Epidermal melanocyte (primary cell): ENCODE measurements at regions not wholly inside any gene's neighbourhood (a gene's known extent, or its start where the extent isn't known, plus 50 kb on each side); places are given as distances from the start of the nearest gene placed in this dataset.

Experiments used
- DNase-seq: peaks from one replicate; pipeline ENCODE4 v3.0.0; 2011; ENCODE audit warnings: low spot score; ENCODE audit not compliant: insufficient read length

GRCh38 chr5:141800617-141801016 is 77.6 kb downstream of the PCDH1 start:
- no peak for DNase-seq

GRCh38 chr5:141799507-141800167 is 78.6 kb downstream of the PCDH1 start:
- no peak for DNase-seq

GRCh38 chr5:141797425-141797824 is 80.8 kb downstream of the PCDH1 start:
- DNase-seq: no peak

- DNase-seq: no peak
Measured at GRCh38 chr5:141795421-141795820, 82.8 kb downstream of the PCDH1 start.

GRCh38 chr5:141793881-141794280 is 84.3 kb downstream of the PCDH1 start:
- DNase-seq: no peak

GRCh38 chr5:141793403-141793802 is 84.8 kb downstream of the PCDH1 start:
- no peak for DNase-seq

GRCh38 chr5:141790630-141791029 is 87.6 kb downstream of the PCDH1 start:
- no peak for DNase-seq

GRCh38 chr5:141789330-141789729 is 88.9 kb downstream of the PCDH1 start:
- DNase-seq: no peak

GRCh38 chr5:141788296-141788970 is 89.8 kb downstream of the PCDH1 start:
- DNase-seq: no peak

- no peak for DNase-seq
Measured at GRCh38 chr5:141787376-141787775, 90.8 kb downstream of the PCDH1 start.

GRCh38 chr5:141786700-141787099 is 91.5 kb downstream of the PCDH1 start:
- no peak for DNase-seq

GRCh38 chr5:141785711-141786110 is 92.5 kb downstream of the PCDH1 start:
- DNase-seq: no peak

- no peak for DNase-seq
Measured at GRCh38 chr5:141785135-141785534, 93.1 kb downstream of the PCDH1 start.

GRCh38 chr5:141784529-141784928 is 93.7 kb downstream of the PCDH1 start:
- DNase-seq: no peak

GRCh38 chr5:141783947-141784296 is 94.3 kb downstream of the PCDH1 start:
- no peak for DNase-seq

- DNase-seq: no peak
Measured at GRCh38 chr5:141783005-141783946, 94.9 kb downstream of the PCDH1 start.

GRCh38 chr5:141781910-141782309 is 96.3 kb downstream of the PCDH1 start:
- no peak for DNase-seq

- no peak for DNase-seq
Measured at GRCh38 chr5:141780952-141781781, 97.0 kb downstream of the PCDH1 start.

GRCh38 chr5:141780240-141780951 is 97.8 kb downstream of the PCDH1 start:
- no peak for DNase-seq

GRCh38 chr5:141779503-141779973 is 97.5 kb upstream of the ARAP3 start:
- no peak for DNase-seq

- no peak for DNase-seq
Measured at GRCh38 chr5:141778683-141779082, 96.7 kb upstream of the ARAP3 start.
